ENCODE measurements at regions not wholly inside any gene's neighbourhood (a gene's known extent, or its start where the extent isn't known, plus 50 kb on each side); places are given as distances from the start of the nearest gene placed in this dataset.

DNA sequence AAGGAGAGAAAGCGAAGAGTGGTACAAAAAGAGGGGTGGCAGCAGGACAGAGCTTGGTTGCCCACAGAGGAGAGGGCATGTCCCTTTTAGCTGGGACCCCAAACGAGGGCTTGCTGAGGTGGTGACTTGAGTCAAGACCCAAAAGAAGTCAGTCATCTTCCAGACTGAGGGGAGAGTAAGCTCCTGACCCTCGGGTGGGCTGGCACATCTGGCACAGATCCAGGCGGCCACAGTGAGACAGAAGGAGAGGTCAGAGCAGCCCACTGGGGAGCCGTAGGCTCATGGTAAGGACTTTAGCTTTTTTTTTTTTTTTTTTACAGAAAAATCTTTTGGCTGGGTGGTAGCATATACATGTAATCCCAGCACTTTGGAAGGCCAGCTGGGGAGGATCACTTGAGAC is 77.9 kb upstream of the ST6GAL2 start:
- no peaks in the 10 kb centered on the region for H3K4me1 Mint-ChIP-seq (ENCODE audit: low read depth)
- intact Hi-C loops (cut with micrococcal nuclease): no loop called here
- H3K9me3 Mint-ChIP-seq: no peaks in the 10 kb centered on the region
- H3K4me3 Mint-ChIP-seq: no peak overlapping the region
- H3K36me3 Mint-ChIP-seq (ENCODE audit: low read depth): no peaks in the 10 kb centered on the region
- DNase-seq (ENCODE audit: low spot score): no peak
- H3K27me3 Mint-ChIP-seq (ENCODE audit: insufficient read depth): no peaks in the 10 kb centered on the region
- no peak overlapping the region for H3K27ac Mint-ChIP-seq

DNA sequence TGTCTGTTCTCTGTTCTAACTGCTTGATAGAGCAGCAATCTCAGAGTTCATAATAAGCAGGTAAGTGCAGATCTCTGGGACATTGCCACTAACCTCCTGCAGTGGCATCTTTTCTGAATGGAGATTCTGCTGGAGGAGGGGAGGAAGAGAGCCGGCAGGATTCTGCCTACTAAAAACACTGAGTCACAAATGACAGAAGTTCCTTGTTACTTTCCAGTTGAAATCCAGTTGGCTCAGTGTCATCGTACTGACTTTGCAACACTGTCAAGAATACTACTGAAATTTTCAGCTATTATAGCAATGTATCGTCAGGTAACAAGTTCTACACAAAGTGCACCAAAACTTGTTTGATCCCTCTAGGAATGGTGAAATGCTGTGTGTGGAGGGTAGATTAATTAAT is 79.6 kb upstream of the ST6GAL2 start:
- Mint-ChIP-seq H3K36me3 (ENCODE audit: low read depth) (no peaks in the 10 kb centered on the region), H3K4me3 (no peak overlapping the region), H3K4me1 (ENCODE audit: low read depth) (no peaks in the 10 kb centered on the region), H3K27me3 (ENCODE audit: insufficient read depth) (no peaks in the 10 kb centered on the region), H3K9me3 (no peaks in the 10 kb centered on the region), H3K27ac (no peak overlapping the region)
- intact Hi-C loops (cut with micrococcal nuclease): no loop called here
- DNase-seq (ENCODE audit: low spot score): no peak

DNA sequence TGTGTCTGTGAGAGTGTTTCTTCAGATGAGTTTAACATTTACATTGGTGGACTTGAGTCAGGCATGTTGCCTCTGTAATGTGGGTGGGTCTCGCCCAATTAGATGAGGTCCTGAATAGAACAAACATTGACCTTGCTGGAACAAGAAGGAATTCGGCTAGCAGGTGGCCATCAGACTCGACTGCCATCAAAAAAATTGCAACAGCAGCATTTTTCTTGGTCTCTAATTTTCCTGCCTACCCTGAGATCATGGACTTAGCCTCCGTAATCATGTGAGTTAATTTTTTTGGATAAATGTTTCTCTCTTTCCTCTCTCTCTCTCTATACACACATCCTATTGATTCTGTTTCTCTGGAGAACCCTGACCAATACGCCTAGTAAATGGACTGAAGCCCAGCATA is 83.8 kb upstream of the ST6GAL2 start:
- Mint-ChIP-seq H3K27me3 (ENCODE audit: insufficient read depth) (no peaks in the 10 kb centered on the region), H3K4me3 (no peak overlapping the region), H3K27ac (no peak overlapping the region), H3K36me3 (ENCODE audit: low read depth) (no peaks in the 10 kb centered on the region), H3K4me1 (ENCODE audit: low read depth) (no peaks in the 10 kb centered on the region), H3K9me3 (no peaks in the 10 kb centered on the region)
- intact Hi-C loops (cut with micrococcal nuclease): no loop called here
- DNase-seq (ENCODE audit: low spot score): no peak

DNA sequence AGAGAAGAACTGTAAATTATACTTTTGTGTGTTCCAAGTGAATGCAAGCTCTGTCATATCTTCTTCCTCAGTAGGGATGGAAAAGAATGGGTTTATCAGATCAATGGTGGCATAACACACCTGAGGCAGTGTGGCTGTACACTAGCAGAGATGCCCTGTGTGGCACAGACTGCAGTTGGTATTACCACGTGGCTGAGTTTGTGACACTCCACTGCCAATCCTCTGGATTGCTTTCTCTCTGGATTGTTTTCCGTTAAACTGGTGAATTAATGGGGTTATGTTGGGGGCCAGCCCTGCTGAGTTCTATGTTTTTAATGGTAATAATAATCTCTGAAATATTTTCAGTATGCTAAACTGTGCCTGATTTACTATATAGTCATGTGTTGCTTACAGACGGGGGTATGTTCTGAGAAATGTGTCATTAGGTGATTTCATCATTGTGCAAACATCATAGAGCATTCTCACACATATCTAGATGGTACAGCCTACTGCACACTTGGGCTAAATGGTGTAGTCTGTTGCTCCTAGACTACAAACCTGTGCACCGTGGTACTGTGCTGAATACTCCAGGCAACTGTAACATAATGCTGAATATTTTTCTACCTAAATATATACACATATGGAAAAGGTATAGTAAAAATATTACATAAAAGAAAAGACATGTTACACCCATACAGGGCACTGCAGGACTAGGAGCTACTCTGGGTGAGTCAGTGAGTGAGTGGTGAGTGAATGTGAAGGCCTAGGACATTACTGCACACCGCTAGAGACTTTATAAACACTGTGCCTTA is 84.7 kb upstream of the ST6GAL2 start:
- no peaks in the 10 kb centered on the region for H3K9me3 Mint-ChIP-seq
- H3K27ac Mint-ChIP-seq: no peak overlapping the region
- DNase-seq (ENCODE audit: low spot score): no peak
- no peaks in the 10 kb centered on the region for H3K27me3 Mint-ChIP-seq (ENCODE audit: insufficient read depth)
- intact Hi-C loops (cut with micrococcal nuclease): no loop called here
- H3K36me3 Mint-ChIP-seq (ENCODE audit: low read depth): no peaks in the 10 kb centered on the region
- H3K4me1 Mint-ChIP-seq (ENCODE audit: low read depth): no peaks in the 10 kb centered on the region
- no peak overlapping the region for H3K4me3 Mint-ChIP-seq

DNA sequence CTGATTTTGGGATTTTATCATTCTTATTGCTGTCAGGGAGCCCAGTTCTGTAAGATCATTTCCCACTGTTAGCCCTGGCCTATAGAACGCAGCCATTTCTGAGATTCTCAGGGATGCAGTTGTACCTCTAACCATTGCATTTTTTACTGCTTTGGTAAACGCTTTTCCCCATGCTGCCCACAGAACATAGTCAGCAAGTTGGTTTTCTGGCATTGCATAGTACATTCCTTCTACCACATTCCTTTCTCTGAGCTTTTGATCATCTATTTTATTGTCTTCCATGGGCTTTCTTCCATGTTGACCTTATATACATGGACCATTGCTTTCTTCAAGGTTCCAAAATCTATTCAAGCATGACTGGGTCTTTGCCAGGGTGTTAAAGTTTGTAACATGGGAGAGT is 86.8 kb upstream of the ST6GAL2 start:
- no peaks in the 10 kb centered on the region for H3K9me3 Mint-ChIP-seq
- no peak overlapping the region for H3K27ac Mint-ChIP-seq
- H3K27me3 Mint-ChIP-seq (ENCODE audit: insufficient read depth): no peaks in the 10 kb centered on the region
- H3K4me3 Mint-ChIP-seq: no peak overlapping the region
- no peaks in the 10 kb centered on the region for H3K36me3 Mint-ChIP-seq (ENCODE audit: low read depth)
- intact Hi-C loops (cut with micrococcal nuclease): no loop called here
- no peak for DNase-seq (ENCODE audit: low spot score)
- H3K4me1 Mint-ChIP-seq (ENCODE audit: low read depth): no peaks in the 10 kb centered on the region

DNA sequence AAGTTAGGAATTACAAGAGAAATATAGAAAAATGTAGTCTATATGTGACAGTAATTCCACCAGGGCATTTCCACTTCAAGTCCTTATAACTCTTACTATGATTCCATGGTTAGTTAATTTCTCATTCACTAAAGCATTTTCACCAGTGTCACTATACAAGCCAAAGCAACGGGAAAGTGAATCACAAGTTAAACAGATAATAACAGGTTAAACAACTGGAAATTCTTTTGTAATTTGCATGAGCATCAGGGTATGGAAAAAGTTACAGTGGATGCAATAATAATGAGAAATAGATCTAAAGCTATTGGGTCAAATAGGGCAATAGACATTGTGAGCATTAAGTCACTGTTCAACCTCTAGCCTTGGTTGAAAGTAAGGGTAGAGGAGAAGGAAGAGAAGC is 88.9 kb upstream of the ST6GAL2 start:
- no peaks in the 10 kb centered on the region for H3K36me3 Mint-ChIP-seq (ENCODE audit: low read depth)
- no peak overlapping the region for H3K4me3 Mint-ChIP-seq
- H3K27me3 Mint-ChIP-seq (ENCODE audit: insufficient read depth): no peaks in the 10 kb centered on the region
- H3K27ac Mint-ChIP-seq: no peak overlapping the region
- H3K4me1 Mint-ChIP-seq (ENCODE audit: low read depth): no peaks in the 10 kb centered on the region
- DNase-seq (ENCODE audit: low spot score): no peak
- intact Hi-C loops (cut with micrococcal nuclease): no loop called here
- no peaks in the 10 kb centered on the region for H3K9me3 Mint-ChIP-seq

DNA sequence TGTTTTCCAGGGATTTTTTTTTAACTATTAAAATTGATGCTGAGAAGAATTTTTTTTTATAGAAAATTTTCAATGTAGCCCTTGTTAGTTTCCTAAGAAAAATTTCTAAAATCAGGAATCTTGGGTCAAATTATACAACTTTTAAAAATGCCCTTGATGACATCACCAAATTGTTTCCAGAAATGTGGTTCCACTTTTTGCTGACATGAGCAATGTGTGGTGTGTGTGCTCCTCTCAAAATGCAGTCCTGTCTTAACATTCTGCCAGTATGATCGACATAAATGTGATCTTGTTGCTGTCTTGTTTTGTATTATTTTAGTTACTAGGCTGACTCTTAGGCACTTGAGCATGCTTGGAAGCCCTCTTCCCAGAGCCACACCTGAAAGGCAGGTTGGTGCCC is 89.7 kb upstream of the ST6GAL2 start:
- intact Hi-C loops (cut with micrococcal nuclease): no loop called here
- DNase-seq (ENCODE audit: low spot score): no peak
- no peaks in the 10 kb centered on the region for H3K9me3 Mint-ChIP-seq
- no peak overlapping the region for H3K4me3 Mint-ChIP-seq
- no peaks in the 10 kb centered on the region for H3K4me1 Mint-ChIP-seq (ENCODE audit: low read depth)
- no peaks in the 10 kb centered on the region for H3K36me3 Mint-ChIP-seq (ENCODE audit: low read depth)
- no peak overlapping the region for H3K27ac Mint-ChIP-seq
- no peaks in the 10 kb centered on the region for H3K27me3 Mint-ChIP-seq (ENCODE audit: insufficient read depth)

DNA sequence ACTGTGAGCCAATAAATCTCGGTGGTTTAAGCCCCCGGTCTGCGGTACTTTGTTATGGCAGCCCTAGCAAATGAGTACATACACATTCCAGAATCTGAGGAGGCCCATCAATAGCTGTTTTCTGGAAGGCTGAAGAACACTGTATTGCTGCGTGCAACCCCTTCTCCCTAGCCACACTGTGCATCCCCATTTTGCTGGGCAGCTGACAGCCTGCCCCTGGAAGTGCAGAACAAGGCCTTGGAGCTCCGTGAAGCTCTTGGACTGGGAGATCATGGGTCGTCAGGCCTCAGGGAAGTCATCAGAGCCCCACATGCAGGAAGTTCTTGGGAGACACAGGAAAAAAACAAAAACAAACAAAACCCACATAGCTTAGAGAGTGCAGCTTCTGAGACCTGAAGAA is 90.6 kb upstream of the ST6GAL2 start:
- no peaks in the 10 kb centered on the region for H3K9me3 Mint-ChIP-seq
- H3K27me3 Mint-ChIP-seq (ENCODE audit: insufficient read depth): no peaks in the 10 kb centered on the region
- no peak for DNase-seq (ENCODE audit: low spot score)
- intact Hi-C loops (cut with micrococcal nuclease): no loop called here
- no peaks in the 10 kb centered on the region for H3K4me1 Mint-ChIP-seq (ENCODE audit: low read depth)
- no peaks in the 10 kb centered on the region for H3K36me3 Mint-ChIP-seq (ENCODE audit: low read depth)
- H3K27ac Mint-ChIP-seq: no peak overlapping the region
- no peak overlapping the region for H3K4me3 Mint-ChIP-seq

DNA sequence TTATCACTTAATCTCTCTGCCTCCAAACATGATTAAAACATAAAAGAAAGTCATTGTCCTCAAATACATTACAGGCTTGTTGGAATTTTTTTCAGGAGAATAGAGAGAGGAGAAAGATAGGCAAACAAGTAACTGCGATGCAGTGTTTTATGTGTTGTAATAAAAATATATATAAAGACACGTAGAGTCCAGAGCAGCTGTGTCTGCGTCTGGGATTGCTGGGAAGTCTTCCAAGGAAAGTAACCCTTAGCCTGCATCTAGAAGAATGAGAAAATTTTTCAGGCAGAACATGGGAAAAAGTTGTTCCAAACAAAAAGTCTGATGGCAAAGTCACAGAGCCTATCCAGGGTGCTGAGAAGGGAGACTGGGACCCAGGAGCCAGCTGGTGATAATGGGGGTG is 91.8 kb upstream of the ST6GAL2 start:
- H3K27me3 Mint-ChIP-seq (ENCODE audit: insufficient read depth): no peaks in the 10 kb centered on the region
- no peaks in the 10 kb centered on the region for H3K4me1 Mint-ChIP-seq (ENCODE audit: low read depth)

DNA sequence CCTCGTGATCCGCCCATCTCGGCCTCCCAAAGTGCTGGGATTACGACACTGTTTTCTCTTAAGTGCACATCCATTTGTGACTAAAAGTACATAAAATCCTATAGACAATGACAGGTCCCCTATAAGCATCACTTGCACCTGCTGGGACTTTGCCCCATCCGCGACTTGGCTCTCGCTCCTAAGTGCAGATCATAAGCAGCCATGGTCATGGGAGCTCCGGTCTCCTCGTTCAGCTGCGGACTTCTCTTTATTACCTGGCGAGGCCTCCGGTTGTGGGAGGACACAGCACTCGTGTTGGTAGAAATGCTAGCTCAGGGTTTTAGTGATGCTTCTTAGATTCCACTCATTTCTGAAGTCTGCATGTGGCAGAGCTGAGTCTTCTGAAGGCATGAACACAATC is 92.7 kb upstream of the ST6GAL2 start:
- Mint-ChIP-seq H3K27ac (no peak overlapping the region), H3K9me3 (no peaks in the 10 kb centered on the region), H3K4me1 (ENCODE audit: low read depth) (no peaks in the 10 kb centered on the region), H3K27me3 (ENCODE audit: insufficient read depth) (no peaks in the 10 kb centered on the region), H3K36me3 (ENCODE audit: low read depth) (no peaks in the 10 kb centered on the region), H3K4me3 (no peak overlapping the region)
- intact Hi-C loops (cut with micrococcal nuclease): no loop called here
- no peak for DNase-seq (ENCODE audit: low spot score)

More for the DNA sequence above, 91.8 kb upstream of the ST6GAL2 start:
- H3K27ac Mint-ChIP-seq: no peak overlapping the region
- H3K36me3 Mint-ChIP-seq (ENCODE audit: low read depth): no peaks in the 10 kb centered on the region
- DNase-seq (ENCODE audit: low spot score): no peak
- H3K4me3 Mint-ChIP-seq: no peak overlapping the region
- no peaks in the 10 kb centered on the region for H3K9me3 Mint-ChIP-seq
- intact Hi-C loops (cut with micrococcal nuclease): no loop called here

DNA sequence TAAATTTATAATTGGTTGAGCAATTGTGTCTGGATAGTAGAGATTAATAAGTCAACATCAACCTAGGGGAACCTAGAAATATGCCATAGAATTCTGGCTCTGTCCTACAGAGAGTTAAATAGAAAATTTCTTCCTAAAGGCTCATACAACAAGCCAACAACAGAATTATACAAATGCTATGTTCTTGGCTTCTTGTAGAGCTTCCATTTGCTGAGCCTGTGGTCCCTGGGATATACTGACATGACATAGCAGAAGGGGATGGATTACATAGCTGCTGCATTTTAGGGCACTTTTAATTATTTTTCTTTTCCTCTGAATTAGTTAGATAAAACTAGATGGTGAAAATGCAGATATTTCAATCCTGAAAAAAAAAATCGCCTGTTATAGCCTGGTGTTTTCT is 95.5 kb upstream of the ST6GAL2 start:
- Mint-ChIP-seq H3K4me1 (ENCODE audit: low read depth) (no peaks in the 10 kb centered on the region), H3K9me3 (no peaks in the 10 kb centered on the region), H3K36me3 (ENCODE audit: low read depth) (no peaks in the 10 kb centered on the region), H3K27me3 (ENCODE audit: insufficient read depth) (no peaks in the 10 kb centered on the region), H3K27ac (no peak overlapping the region), H3K4me3 (no peak overlapping the region)
- intact Hi-C loops (cut with micrococcal nuclease): no loop called here
- no peak for DNase-seq (ENCODE audit: low spot score)

DNA sequence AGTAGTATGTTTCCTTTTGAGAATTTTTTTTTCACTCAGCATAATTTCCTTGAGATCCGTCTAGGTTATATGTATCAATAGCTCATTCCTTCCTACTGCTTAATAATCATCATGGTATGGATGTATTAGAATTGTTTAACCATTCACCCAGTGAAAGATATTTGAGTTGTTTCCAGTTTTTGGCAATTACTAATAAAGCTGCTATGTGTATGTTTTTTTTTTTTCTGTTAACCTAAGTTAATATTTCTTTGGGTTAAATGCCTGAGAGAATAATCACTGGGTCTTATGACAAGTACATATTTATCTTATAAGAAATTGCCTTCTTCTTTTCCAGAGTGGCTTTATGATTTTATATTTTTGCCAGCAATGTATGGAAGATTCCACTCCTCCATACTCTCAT is 96.4 kb upstream of the ST6GAL2 start:
- Mint-ChIP-seq H3K36me3 (ENCODE audit: low read depth) (no peaks in the 10 kb centered on the region), H3K27me3 (ENCODE audit: insufficient read depth) (no peaks in the 10 kb centered on the region), H3K4me3 (no peak overlapping the region), H3K4me1 (ENCODE audit: low read depth) (no peaks in the 10 kb centered on the region), H3K27ac (no peak overlapping the region), H3K9me3 (no peaks in the 10 kb centered on the region)
- intact Hi-C loops (cut with micrococcal nuclease): no loop called here
- no peak for DNase-seq (ENCODE audit: low spot score)

DNA sequence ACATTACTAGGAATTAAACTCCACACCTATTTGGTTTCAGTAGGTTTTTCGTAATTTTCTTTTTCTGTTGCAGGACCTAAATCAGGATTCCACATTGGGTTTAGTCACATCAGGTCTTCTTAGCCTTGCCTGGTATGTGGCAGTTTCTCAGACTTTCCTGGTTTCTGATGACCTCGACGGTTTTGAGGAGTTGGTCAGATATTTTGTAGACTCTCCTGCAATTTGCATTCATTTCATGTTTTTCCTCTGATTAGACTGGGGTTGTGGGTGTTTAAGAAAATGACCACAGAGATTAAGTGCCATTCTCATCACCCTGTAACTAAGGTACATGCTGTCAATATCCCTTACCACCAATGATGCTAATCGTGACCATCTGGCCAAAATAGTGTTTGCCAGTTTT is 97.3 kb upstream of the ST6GAL2 start:
- intact Hi-C loops (cut with micrococcal nuclease): no loop called here
- no peak for DNase-seq (ENCODE audit: low spot score)
- Mint-ChIP-seq H3K4me1 (ENCODE audit: low read depth) (no peaks in the 10 kb centered on the region), H3K27me3 (ENCODE audit: insufficient read depth) (no peaks in the 10 kb centered on the region), H3K9me3 (no peaks in the 10 kb centered on the region), H3K4me3 (no peak overlapping the region), H3K27ac (no peak overlapping the region), H3K36me3 (ENCODE audit: low read depth) (no peaks in the 10 kb centered on the region)

DNA sequence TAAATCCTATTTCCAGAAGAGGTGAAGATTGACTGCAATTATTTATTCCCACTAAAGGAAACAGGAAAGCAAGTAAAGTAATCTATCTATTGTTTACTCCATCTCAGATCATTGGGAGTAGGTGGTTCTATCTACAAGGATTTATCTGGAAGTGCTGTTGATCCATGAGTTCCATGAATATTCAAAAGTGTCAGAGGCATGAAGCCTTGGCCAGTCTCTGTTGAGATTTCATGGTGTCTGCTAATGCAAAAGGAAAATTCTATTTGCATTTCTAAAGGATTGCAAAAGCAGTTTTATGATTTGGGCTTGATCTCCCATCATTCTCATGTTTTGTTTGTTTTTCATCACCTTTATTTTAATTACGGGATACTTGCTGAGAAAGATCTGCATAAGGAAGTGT is 102.4 kb upstream of the ST6GAL2 start:
- no peaks in the 10 kb centered on the region for H3K27me3 Mint-ChIP-seq (ENCODE audit: insufficient read depth)
- no peak for DNase-seq (ENCODE audit: low spot score)
- intact Hi-C loops (cut with micrococcal nuclease): no loop called here
- H3K36me3 Mint-ChIP-seq (ENCODE audit: low read depth): no peaks in the 10 kb centered on the region
- no peaks in the 10 kb centered on the region for H3K4me1 Mint-ChIP-seq (ENCODE audit: low read depth)
- H3K9me3 Mint-ChIP-seq: no peaks in the 10 kb centered on the region
- H3K4me3 Mint-ChIP-seq: no peak overlapping the region
- H3K27ac Mint-ChIP-seq: no peak overlapping the region

Measured in activated T-helper 1 cell treated with anti-CD3 and anti-CD28 coated beads, Interleukin-12 subunit alpha, Interleukin-12 subunit beta, Interleukin-2, Interleukin-4 antibody, amounts not matched to agents 30 ng/mL and 10 ng/mL and 1 ng/mL, durations not matched to agents 14 hours and 24 hours and 36 hours (primary cell).